ENCODE measurements at regions not wholly inside any gene's neighbourhood (a gene's known extent, or its start where the extent isn't known, plus 50 kb on each side); places are given as distances from the start of the nearest gene placed in this dataset.

- intact Hi-C loops (cut with DNase I; ENCODE audit: low total_unique reads): no loop called here
- Histone ChIP-seq H3K4me3 (no peak overlapping the region), H3K9me3 (no peaks in the 10 kb centered on the region), H3K36me3 (no peaks in the 10 kb centered on the region), H3K27me3 (no peaks in the 10 kb centered on the region), H3K4me1 (no peaks in the 10 kb centered on the region), H3K27ac (no peak overlapping the region)
- DNase-seq: no peak
- TF ChIP-seq POLR2AphosphoS5 (IDR thresholded peaks at IDR 0.05) (no peak), CTCF (IDR thresholded peaks at IDR 0.05) (no peak), POLR2A (IDR thresholded peaks at IDR 0.05) (no peak), EP300 (IDR thresholded peaks at IDR 0.05) (no peak)
- 78 to 86% (median 82%) methylated on average over 9 to 16 of the region's 16 CpGs for WGBS, 5 donors
These were observed 466.1 kb downstream of the DTHD1 start for GRCh38 chr4:36747277-36748129.

DNA sequence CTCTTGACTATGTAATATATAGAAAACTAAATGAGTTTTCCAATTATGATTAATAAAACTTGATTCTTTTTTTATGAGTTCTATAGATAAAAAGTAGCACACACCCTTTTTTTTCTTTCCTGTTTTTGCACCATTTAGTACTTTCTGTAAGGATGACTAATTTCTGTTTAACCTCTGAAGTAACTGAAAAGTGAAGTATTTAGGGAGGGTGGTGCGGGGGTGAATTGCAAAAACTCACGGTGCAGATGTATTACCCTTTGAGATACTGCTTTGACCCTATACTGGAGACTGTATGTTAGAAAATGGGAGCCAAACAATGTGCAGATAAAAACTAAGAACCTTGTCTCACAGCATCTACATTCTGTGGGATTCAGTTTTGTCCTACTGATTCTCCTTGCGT lies 471.6 kb downstream of the DTHD1 start:
- no peaks in the 10 kb centered on the region for H3K27me3 ChIP-seq
- WGBS, 5 donors: 74 to 80% (median 77%) methylated on average over 3 of the region's 3 CpGs
- H3K36me3 ChIP-seq: no peaks in the 10 kb centered on the region
- H3K4me3 ChIP-seq: no peak overlapping the region
- H3K27ac ChIP-seq: no peak overlapping the region
- intact Hi-C loops (cut with DNase I; ENCODE audit: low total_unique reads): no loop called here
- TF ChIP-seq POLR2AphosphoS5 (IDR thresholded peaks at IDR 0.05) (no peak), EP300 (IDR thresholded peaks at IDR 0.05) (no peak), POLR2A (IDR thresholded peaks at IDR 0.05) (no peak), CTCF (IDR thresholded peaks at IDR 0.05) (no peak)
- no peaks in the 10 kb centered on the region for H3K9me3 ChIP-seq
- DNase-seq: no peak
- H3K4me1 ChIP-seq: peaks cover 0 to 5% (median 0%) of the 10 kb centered on the region in 4 donors

GRCh38 chr4:36757580-36758311 lies 476.3 kb downstream of the DTHD1 start:
- WGBS, 5 donors: 53 to 62% (median 58%) methylated on average over 3 of the region's 3 CpGs
- Histone ChIP-seq H3K27ac (no peak overlapping the region), H3K36me3 (no peaks in the 10 kb centered on the region), H3K4me1 (peaks cover 0 to 5% (median 0%) of the 10 kb centered on the region in 4 donors), H3K9me3 (no peaks in the 10 kb centered on the region), H3K4me3 (no peak overlapping the region), H3K27me3 (no peaks in the 10 kb centered on the region)
- intact Hi-C loops (cut with DNase I; ENCODE audit: low total_unique reads): no loop called here
- no peak for DNase-seq
- TF ChIP-seq EP300 (IDR thresholded peaks at IDR 0.05) (no peak), POLR2A (IDR thresholded peaks at IDR 0.05) (no peak), POLR2AphosphoS5 (IDR thresholded peaks at IDR 0.05) (no peak), CTCF (IDR thresholded peaks at IDR 0.05) (no peak)

DNA sequence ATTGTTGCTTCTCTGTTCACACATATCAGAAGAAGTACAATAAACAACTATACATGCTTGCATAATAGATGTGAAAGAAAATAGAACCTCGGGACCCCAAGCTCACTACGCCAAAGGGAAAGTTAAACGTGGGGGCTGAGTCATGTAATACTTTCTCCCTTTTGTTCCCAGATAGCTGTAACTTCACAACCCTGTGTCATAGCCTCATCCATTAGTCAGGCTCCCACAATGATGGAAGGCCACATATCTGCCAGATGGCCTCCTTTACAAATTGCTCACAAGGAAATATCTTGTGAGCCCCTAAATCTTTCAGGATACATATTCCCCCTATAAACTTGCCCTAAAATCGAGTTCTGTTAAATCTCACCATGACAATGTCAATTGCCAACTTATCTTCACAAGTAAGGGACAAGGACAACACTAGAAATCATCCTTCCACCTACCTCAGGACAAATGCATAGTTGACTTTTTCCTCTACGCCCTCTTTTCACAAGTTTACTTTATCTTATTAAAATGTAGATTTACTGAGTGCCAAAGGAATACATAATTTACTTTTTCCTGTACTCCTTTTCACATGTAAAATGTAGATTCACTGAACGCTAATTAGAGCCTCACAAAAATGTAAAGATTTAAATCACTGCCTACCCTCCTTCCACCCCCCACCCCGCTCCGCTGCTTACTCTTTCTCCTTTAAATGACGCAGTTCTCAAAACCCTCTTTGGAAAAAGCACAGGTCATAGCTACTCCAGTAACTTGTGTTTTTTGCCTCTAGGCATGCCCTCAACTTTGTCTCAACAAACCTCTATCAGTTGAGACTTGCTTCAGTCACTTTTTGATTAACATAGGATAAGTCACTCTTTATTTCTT lies 477.1 kb downstream of the DTHD1 start:
- H3K4me1 ChIP-seq: peaks cover 0 to 5% (median 0%) of the 10 kb centered on the region in 4 donors
- no peaks in the 10 kb centered on the region for H3K36me3 ChIP-seq
- intact Hi-C loops (cut with DNase I; ENCODE audit: low total_unique reads): no loop called here
- no peaks in the 10 kb centered on the region for H3K27me3 ChIP-seq
- H3K9me3 ChIP-seq: no peaks in the 10 kb centered on the region
- H3K4me3 ChIP-seq: no peak overlapping the region
- TF ChIP-seq EP300 (IDR thresholded peaks at IDR 0.05) (no peak), CTCF (IDR thresholded peaks at IDR 0.05) (no peak), POLR2A (IDR thresholded peaks at IDR 0.05) (no peak)
- H3K27ac ChIP-seq: no peak overlapping the region
- DNase-seq: no peak
- 65 to 70% (median 68%) methylated on average over 9 of the region's 9 CpGs for WGBS, 5 donors

Data from stomach (tissue), 8 donors.